ENCODE measurements at regions not wholly inside any gene's neighbourhood (a gene's known extent, or its start where the extent isn't known, plus 50 kb on each side); places are given as distances from the start of the nearest gene placed in this dataset.

GRCh38 chr6:44545224-44545623 is 157.7 kb downstream of the CDC5L start:
- TF ChIP-seq, protein P1, sequence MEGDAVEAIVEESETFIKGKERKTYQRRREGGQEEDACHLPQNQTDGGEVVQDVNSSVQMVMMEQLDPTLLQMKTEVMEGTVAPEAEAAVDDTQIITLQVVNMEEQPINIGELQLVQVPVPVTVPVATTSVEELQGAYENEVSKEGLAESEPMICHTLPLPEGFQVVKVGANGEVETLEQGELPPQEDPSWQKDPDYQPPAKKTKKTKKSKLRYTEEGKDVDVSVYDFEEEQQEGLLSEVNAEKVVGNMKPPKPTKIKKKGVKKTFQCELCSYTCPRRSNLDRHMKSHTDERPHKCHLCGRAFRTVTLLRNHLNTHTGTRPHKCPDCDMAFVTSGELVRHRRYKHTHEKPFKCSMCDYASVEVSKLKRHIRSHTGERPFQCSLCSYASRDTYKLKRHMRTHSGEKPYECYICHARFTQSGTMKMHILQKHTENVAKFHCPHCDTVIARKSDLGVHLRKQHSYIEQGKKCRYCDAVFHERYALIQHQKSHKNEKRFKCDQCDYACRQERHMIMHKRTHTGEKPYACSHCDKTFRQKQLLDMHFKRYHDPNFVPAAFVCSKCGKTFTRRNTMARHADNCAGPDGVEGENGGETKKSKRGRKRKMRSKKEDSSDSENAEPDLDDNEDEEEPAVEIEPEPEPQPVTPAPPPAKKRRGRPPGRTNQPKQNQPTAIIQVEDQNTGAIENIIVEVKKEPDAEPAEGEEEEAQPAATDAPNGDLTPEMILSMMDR (IDR thresholded peaks at IDR 0.05 in 8 of 11, conservative IDR thresholded peaks at IDR 0.05 in 3 of 11): no peak
- Histone ChIP-seq H3K4me3 (no peak overlapping the region), H3K9me3 (no peaks in the 10 kb centered on the region), H3K36me3 (no peaks in the 10 kb centered on the region), H3K27ac (no peak overlapping the region), H3K4me1 (no peaks in the 10 kb centered on the region), H3K27me3 (replicated peaks in 1 of 7) (no peaks in the 10 kb centered on the region)
- no peak for DNase-seq
- intact Hi-C loops (cut with DNase I; ENCODE audit: low total_unique reads): no loop called here
- WGBS, 5 donors: 61 to 88% (median 85%) methylated on average over 1 of the region's 1 CpG

- intact Hi-C loops (cut with DNase I; ENCODE audit: low total_unique reads): no loop called here
- no peaks in the 10 kb centered on the region for H3K9me3 ChIP-seq
- no peak overlapping the region for H3K4me3 ChIP-seq
- H3K27me3 ChIP-seq (replicated peaks in 1 of 7): peaks cover 0 to 18% (median 0%) of the 10 kb centered on the region in 7 donors
- H3K4me1 ChIP-seq: no peaks in the 10 kb centered on the region
- DNase-seq: no peak
- no peaks in the 10 kb centered on the region for H3K36me3 ChIP-seq
- H3K27ac ChIP-seq: no peak overlapping the region
- TF ChIP-seq POLR2AphosphoS5 (IDR thresholded peaks at IDR 0.05) (no peak), POLR2A (IDR thresholded peaks at IDR 0.05) (no peak)
- TF ChIP-seq, protein P1 (IDR thresholded peaks at IDR 0.05 in 8 of 11, conservative IDR thresholded peaks at IDR 0.05 in 3 of 11): no peak
- 76 to 85% (median 79%) methylated on average over 4 of the region's 4 CpGs for WGBS, 5 donors
Measured at GRCh38 chr6:44548319-44548718, 160.8 kb downstream of the CDC5L start.

- intact Hi-C loops (cut with DNase I; ENCODE audit: low total_unique reads): no loop called here
- DNase-seq: no peak
Measured at GRCh38 chr6:44549516-44549915, 162.0 kb downstream of the CDC5L start.

GRCh38 chr6:44554194-44554593 is 166.7 kb downstream of the CDC5L start:
- 89 to 97% (median 92%) methylated on average over 4 of the region's 4 CpGs for WGBS, 5 donors

More at GRCh38 chr6:44549516-44549915, 162.0 kb downstream of the CDC5L start:
- Histone ChIP-seq H3K36me3 (no peaks in the 10 kb centered on the region), H3K4me1 (no peaks in the 10 kb centered on the region), H3K4me3 (no peak overlapping the region), H3K9me3 (no peaks in the 10 kb centered on the region), H3K27me3 (replicated peaks in 1 of 7) (peaks cover 0 to 20% (median 0%) of the 10 kb centered on the region in 7 donors), H3K27ac (no peak overlapping the region)
- no peak for TF ChIP-seq POLR2AphosphoS5 (IDR thresholded peaks at IDR 0.05)
- no peak for TF ChIP-seq POLR2A (IDR thresholded peaks at IDR 0.05)
- TF ChIP-seq, protein P1 (IDR thresholded peaks at IDR 0.05 in 8 of 11, conservative IDR thresholded peaks at IDR 0.05 in 3 of 11): no peak
- 78 to 98% (median 91%) methylated on average over 3 of the region's 3 CpGs for WGBS, 5 donors

More at GRCh38 chr6:44554194-44554593, 166.7 kb downstream of the CDC5L start:
- Histone ChIP-seq H3K4me3 (no peak overlapping the region), H3K4me1 (no peaks in the 10 kb centered on the region), H3K36me3 (no peaks in the 10 kb centered on the region), H3K27ac (no peak overlapping the region), H3K9me3 (no peaks in the 10 kb centered on the region), H3K27me3 (replicated peaks in 1 of 7) (peaks cover 0 to 36% (median 0%) of the 10 kb centered on the region in 7 donors)
- no peak for TF ChIP-seq POLR2AphosphoS5 (IDR thresholded peaks at IDR 0.05)
- TF ChIP-seq, protein P1 (IDR thresholded peaks at IDR 0.05 in 8 of 11, conservative IDR thresholded peaks at IDR 0.05 in 3 of 11): no peak
- no peak for TF ChIP-seq POLR2A (IDR thresholded peaks at IDR 0.05)
- DNase-seq: no peak
- intact Hi-C loops (cut with DNase I; ENCODE audit: low total_unique reads): no loop called here
